HG03571 (cell line): ENCODE measurements at regions not wholly inside any gene's neighbourhood (a gene's known extent, or its start where the extent isn't known, plus 50 kb on each side); places are given as distances from the start of the nearest gene placed in this dataset.

Experiments used
- ATAC-seq: cut with Tn5 transposase; IDR thresholded peaks from one replicate; pipeline ENCODE4 v1.9.1; 2021; ENCODE audit not compliant: unreplicated experiment

DNA sequence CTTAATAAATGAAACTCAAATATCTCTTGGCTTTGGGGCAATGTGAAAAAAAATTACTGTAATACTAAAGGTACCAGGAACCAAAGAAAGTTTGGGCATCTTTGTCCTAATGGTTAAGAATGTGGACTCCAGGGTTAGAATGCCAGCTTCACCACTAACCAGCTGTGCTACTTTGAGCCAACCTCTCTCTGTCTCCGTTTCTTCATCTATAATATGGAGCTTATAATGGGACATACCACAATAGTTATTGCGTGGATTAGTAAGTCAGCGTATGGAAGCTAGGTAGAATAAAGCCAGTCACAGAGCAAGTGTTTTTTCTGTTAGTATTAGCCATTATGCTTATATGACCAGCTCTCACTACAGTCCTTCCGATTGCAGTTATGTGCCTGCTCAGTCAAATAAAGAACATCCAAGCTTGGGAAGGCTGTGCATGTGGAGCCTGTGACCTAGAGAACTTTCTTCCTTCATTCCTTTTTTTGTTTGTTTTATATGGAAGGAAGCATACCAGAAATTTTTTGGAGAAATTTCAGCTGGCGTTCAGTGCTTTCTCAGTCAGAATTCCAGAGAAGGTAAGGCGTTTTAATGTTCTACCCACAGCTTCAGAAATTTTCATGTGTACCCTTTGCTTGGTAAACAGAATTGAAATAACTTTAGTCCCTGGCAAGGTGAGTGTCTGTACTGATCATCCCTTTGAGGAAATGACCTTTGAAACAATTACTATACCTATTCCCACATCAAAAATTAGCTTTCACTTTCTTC, 114.0 kb upstream of the RND3 start:
- ATAC-seq, result no peak

DNA sequence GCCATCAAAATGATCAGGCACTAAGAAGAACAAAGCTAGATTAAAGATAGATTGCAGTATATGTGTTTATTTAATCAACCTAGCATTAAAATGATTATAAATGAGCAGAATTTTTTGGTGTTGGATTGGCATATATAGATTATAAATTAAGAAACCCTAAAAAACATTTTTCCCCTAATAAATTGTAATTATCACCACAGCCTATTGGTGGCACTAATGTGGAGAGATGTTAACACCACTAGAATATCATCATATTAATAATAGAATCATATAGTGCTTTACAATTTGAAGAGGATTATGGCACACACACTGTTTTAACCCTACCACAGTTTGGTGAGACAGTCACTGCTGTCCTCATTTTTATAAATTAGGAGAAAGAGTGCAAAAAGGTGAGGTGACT, 112.4 kb upstream of the RND3 start:
- no peak for ATAC-seq

DNA sequence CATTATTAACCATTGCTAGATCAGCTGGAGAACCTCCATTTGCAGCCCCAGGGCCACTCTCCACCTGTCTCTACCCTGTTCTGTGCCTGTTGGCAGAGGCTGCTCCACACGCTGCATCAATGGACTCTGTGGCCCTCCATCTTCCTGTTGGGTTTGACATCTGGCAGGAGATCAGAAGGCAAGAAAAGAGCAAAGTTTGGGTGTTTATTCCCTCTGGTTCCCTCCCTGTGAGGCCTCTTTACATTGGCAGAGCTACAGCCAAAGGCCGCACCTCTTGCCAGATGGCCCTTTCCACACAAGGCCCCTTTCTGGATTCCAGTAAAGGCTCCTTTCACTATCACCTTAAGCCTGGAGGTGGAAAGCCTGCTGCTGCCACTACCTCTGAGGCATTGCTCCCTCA, 110.9 kb upstream of the RND3 start:
- ATAC-seq, result no peak

DNA sequence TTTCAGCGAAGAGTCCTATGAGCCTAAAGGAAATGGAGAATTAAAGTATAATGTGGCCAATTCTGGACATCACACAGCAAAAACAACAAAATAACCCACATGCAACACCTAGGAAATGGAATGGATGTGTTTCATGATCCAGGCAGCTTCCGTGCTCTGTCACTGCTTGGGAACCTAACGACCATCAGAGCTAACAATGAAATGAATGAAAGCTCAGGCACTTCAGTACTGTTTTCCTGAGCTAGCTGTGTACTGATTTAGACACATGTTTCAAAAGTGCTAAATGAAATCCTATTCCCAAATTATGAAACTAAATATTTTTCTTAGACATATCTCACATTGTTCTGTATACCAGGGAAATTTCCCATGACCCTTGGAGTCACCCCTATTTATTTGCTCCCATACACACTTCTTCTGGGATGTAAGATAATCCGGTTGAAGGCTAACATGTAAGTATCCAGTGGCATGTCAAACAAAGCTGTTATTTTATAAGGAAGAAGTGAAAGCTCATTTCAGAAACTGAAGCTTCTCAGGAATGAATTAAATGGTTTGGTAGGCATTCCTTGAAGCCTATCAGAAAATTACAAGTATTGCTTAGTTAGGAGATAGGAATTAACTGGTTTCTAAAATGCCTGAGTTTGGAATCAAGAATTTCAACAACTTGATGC, 108.5 kb upstream of the RND3 start:
- ATAC-seq, result no peak

DNA sequence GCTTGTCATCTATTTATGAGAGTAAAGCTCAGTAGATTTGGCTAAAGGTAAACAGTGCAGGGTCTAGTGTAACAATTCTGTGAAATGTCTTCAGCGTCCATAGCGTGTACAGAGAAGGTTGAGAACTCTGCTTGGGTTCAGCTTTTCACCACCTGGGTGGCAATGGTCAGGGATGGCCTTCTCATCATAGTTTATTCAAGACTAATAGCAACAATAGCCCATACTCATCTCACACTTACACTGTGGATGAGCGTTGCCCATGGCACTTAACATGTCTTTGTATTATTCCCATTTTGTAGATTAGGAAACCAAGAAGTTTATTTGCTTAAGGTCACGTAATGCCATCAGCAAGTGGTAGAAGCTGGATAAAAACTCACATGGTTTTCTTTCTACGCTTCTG, 106.8 kb upstream of the RND3 start:
- no peak for ATAC-seq

DNA sequence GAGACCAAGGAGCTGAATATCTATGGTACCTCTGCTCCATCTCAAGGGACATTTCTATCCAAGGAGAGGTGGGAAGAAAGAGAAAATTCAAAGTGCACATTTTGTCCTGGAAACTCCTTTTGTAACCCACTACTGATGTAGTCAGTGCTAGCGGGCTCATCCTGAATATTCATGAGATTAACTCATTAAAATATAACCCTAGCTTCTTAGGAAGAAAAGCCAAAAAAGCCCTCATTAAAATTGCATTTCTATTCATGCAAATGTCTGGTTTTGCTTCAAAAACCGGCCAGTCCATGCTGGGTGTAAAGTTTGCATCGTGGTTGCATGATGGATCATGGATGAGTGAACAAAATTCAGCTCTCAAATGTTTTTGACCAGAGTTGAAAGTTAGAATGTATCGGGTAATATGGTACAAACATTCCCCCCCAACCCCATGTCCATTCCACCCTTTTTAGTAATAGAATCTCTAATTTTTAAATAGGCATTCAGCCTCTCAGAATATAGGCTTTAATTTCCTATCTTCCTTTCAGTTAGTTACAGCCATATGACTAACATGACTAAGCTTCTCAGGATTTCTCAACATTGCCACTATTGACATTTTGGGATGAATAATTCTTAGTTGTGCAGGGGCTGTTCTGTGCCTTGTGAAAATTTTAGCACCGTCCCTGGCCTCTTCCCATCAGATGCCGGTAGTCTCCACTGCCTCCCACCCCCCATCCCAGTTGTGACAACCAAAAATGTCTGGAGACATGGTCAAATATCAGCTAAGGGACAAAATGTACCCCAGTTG, 104.2 kb upstream of the RND3 start:
- no peak for ATAC-seq

DNA sequence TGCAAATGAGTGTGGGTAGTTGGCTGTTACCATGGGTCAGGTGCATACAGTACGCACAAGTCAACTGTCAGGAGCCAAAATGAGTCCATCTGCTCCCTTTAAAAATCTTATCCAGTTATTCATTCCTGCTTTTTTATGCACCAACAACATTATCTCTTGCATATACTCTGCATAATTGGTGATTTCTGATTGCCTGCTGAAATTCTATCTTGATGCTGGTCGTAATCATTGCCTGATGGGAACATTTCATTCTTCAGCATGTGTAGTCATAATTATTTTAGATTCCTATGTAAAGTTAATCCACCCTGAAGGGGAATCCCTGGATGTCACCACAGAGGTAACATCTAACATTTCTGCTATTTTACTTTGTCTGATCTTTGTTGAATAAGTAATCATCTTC, 102.2 kb upstream of the RND3 start:
- ATAC-seq, result no peak

DNA sequence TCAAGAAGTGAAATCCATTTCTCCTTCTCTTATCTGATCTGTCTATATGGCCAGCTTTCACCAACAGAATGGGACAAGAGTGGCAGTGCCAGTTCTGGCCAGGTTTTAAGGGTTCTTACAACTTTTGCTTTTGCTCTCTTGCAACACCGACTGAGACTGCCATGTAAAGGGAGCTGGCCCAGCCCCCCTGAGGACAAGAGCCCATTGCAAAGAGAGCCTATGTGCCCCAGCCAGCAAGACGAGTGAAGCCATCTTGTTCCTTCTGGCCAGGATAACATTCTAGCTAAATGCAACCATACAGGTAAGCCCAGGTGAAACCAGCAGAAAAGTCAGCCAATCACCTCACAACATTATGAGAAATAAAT, 101.0 kb upstream of the RND3 start:
- ATAC-seq, result no peak

DNA sequence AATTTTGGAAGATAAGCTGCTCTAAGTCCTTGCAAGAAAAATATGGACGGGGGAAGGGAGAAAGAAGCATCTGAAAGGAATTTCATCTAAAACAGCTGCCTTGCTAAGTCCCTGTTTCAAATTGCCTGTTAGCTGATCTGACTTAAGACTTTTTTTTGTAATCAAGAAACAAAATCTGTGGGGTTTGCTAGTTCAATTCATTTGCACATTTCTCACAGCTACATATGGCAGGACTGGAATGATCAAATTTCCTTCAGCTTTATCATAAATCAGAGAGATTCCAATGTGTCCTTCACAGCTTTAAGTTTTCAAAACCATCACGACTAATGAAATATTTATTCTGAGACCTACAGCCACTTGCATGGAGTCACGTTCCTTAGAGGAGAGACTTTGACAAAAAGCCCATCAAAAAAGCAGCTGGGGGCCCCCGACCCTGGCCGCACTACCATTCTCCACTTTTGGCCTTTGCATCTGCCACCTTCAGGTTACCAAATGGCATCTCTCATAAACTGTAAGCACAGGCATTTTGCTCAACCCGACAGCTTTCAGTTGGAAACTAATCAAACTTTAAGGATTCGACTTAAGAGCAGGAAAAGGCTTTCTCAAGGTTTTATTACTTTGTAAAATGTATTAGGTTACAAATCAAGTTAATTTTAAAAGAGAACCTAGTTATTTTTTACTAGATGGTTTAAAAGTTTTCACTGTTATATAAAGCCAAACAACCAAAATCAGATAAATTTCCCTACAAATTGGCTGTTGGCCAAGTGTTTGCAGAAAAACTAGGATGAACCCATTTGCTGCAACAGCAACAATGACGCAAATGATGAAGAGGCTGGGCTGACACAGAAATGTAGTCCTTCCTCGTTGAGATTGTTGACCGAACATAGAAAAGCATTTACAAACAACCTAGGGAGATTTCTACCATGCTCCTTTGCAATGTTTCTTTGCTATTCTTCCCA, 100.4 kb upstream of the RND3 start:
- no peak for ATAC-seq

DNA sequence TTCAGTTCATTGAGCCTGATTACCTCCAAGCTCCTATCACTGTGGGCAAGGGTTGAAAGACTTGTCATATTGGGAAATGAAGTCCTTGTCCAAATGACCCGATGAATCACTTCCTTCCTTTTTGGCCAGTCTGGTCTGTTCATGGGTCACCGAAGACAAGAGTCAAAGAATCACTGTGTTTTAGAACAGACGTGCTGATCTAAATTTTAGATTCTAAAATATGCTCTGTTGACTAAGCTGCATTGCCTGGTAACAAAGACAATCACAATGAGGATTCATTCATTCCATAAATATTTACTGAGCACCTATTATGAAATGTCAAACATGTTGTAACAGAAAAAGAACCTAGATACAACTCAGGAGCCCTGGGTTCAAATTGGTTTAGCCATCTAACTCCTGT, 99.4 kb upstream of the RND3 start:
- ATAC-seq, result no peak

DNA sequence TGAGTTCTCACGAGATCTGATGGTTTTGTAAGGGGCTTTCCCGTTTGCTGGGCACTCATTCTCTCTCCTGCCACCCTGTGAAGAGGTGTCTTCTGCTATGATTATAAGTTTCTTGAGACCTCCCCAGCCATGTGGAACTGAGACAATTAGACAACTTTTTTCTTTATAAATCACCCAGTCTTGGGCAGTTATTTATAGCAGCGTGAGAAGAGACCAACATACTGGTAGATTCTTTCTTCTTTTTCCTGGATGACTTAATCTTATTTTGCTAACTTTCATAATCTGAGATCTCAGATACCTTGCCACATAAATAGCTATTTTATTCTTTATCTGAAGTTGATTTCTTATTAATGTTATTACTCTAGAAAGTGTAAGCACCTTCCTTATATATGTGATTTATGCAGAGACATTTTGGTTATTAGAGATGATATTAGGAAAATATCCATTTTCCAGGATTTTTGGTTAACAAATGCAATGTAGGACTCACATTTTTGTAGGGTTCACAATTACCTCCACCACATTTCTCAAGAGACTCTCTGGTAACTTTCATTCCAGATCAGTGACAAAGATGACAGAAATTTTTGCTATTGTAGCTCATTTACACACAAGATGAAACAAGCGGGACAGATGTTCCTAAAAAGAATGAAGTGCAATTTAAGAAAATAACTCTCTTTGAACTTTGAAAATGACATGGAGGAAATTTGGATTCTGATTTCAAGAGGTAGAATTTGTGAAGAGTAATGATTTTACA, 97.9 kb upstream of the RND3 start:
- no peak for ATAC-seq

DNA sequence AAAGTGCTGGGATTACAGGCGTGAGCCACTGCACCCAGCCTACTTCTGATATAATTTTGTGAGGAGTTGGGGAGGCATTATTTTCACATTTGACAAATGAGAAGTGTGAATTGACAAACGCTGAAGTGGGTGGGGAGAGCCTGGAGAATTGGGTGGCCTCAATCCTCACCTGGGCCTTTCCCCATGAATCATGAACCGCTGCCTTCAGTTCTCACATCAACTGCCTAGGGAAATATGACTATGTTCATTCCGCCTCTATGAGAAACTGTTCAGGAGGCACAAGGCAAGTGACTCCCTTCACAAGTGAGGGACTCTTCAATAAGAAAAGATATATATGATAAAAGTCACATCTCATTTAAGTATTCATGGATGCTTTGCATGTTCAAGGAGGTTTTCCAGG, 96.6 kb upstream of the RND3 start:
- no peak for ATAC-seq

DNA sequence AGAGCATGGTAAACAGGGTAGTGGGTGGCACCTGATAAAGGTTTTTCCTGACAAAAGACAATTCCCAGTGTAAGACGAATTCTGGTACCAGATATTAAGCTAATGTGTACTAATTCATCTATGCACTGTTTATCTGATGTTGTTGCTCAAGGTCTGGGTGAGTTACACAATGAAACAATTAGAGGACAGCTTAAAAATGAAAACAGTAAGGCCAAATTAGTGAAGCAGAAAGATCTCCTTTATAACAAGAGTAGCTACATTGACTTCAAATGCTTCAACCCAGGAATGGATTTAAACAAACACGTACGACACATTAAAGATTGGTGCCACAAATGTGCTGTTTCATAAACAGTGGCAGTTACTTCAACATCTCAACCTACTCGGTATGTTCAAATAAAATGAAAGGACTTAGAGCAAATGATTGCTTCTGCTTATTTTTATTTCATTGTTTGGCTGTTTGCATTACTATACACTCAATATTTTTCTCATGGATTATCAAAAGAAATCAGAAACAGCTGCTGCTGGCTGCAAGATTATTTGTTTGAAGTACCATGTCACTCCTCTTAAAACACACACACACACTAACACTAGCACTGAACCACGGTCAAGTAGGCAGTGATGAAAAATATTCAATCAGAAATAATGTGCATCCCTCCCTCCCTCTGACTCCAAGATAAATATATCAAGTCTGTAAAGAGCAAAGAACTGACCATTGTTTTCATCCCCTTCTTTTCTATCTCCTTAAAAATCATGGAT, 94.4 kb upstream of the RND3 start:
- ATAC-seq, result no peak

DNA sequence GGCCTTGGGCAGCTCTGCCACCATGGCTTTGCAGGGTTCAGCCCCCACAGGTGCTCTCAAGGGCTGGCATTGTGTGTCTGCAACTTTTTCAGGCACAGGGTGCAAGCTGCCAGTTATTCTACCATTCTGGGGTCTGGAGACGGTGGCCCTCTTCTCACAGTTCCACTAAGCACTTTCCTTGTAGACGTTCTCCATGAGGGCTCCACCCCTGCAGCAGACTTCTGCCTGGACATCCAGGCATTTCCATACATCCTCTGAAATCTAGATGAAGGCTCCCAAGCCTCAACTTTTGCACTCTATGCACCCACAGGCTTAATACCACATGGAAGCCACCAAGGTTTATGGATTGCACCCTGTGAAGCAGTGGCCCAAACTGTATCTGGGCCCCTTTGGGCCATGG, 91.0 kb upstream of the RND3 start:
- no peak for ATAC-seq

DNA sequence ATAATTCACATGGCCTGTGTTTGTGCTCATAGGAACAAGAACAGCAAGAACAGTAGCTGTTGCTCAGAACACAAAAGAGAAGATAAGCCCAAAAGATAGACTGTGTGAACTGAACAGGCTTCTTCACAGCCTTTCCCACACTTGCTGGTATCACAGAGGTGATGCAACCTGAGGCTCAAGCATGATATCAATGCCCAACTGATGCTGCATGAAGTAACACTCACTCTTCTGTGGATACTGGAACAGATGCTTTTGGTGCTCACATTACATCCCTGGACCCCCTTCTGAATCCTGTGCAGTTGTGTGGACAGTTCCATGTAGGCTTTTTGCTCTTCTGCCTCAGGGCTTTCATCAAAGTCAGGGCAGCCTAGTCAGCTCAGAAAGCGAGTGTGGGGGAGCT, 88.4 kb upstream of the RND3 start:
- ATAC-seq, result no peak

DNA sequence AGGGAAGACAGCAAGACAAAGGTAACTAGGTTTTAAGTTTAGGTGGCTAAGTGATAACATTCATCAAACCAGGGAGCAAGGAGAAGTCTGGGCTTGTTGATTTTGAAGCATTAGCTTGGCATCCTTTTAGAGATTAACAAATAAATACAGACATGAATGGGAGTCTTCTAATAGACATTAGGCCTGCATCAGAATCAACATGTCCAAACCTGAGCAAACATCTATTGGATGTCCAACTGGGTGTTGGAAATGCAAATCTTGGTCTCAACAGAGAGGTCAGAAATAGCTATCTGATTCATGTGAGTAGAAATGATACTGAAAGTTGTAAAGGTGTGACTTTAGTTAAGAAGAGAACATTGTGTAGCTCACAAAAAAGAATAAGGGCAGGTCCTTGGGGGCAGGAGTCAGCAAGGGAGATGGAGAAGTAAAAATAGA, 85.5 kb upstream of the RND3 start:
- peak; percentile 71 for ATAC-seq

DNA sequence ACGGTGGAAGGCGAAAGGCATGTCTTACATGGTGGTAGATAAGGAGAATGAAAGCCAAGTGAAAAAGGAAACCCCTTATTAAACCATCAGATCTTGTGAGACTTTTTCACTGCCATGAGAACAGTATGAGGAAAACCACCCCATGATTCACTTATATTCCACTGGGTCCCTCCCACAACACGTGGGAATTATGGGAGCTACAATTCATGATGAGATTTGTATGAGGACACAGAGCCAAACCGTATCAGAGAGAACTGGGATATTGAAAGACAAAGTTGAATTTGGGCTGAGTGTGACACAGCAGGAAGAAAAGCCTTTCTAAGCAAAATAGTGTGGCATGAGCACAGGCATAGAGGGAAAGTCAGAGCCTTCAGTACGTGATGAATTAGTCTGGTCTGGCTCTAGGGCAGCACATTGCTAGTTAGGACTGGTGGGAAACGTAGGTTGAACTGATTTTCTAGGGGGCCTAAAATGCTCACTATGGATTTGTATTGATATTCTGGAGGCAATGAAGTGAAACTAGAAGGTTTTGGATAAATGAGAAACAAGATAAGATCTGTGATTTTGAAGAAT, 84.8 kb upstream of the RND3 start:
- no peak for ATAC-seq

DNA sequence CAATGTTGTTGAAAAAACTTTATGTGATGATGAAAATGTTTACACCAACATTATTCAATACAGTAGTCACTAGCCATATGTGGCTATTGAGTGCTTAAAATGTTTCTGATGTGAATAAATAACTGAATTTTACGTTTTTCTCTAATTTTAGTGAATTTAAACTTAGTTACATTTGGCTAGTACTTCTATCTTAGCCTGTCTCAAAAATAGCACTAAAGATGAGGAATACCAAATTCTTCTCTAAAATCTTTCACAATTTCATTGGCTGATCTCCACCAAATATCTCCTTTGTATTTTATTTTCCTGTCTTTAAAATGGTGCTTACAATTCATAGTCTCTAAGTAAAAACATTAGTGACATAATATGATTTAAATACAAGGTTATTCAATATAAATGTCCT, 83.7 kb upstream of the RND3 start:
- no peak for ATAC-seq

DNA sequence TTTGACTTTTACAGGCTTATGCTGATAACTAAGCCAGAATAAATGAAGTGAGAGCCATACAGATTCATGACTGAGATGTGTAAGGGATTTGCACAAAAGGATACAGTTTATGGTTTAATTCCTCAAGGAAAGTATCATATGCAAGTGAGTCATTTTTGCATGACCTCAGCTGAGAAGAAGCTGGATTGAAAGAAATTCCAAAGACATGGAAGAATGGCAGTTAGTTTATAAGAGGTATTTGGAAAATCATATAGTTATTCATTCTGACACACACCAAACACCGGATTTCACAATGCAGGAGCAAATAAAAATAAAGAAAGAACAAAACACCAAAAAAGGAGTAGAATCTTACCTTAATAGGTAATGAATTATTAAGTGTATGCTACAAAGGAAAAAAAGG, 83.2 kb upstream of the RND3 start:
- no peak for ATAC-seq
